Cardiac muscle cell (in vitro differentiated cells and primary cell): ENCODE measurements at regions not wholly inside any gene's neighbourhood (a gene's known extent, or its start where the extent isn't known, plus 50 kb on each side); places are given as distances from the start of the nearest gene placed in this dataset.

Experiments
- DNase-seq, 2 donors: peaks; one replicate each; pipeline versions ENCODE4 v3.0.0 to v3.0.0-alpha.2; 2010 to 2017; ENCODE audit warnings: low read depth in 1 of 2, low spot score in 1 of 2
- H3K27ac ChIP-seq: fragments of 200-600 bp; sonication (generic); 2 replicates; pipeline ENCODE4 v1.5.1; 2016
- H3K27me3 ChIP-seq: fragments of 200-600 bp; sonication (generic); 2 replicates; pipeline ENCODE4 v1.6.0; 2016; ENCODE audit warnings: control low read depth
- H3K36me3 ChIP-seq: fragments of 200-600 bp; sonication (generic); 2 replicates; pipeline ENCODE4 v1.5.1; 2016; ENCODE audit warnings: control low read depth
- H3K4me1 ChIP-seq: fragments of 200-600 bp; sonication (generic); 2 replicates; pipeline ENCODE4 v1.8.1; 2017; ENCODE audit warnings: low read depth, mild to moderate bottlenecking, mixed run types
- H3K4me3 ChIP-seq: fragments of 200-600 bp; sonication (generic); 2 replicates; pipeline ENCODE4 v1.5.1; 2016; ENCODE audit warnings: mild to moderate bottlenecking
- H3K9me3 ChIP-seq: fragments of 200-600 bp; sonication (generic); 2 replicates; pipeline ENCODE4 v1.5.1; 2017; ENCODE audit warnings: low read depth, mild to moderate bottlenecking, control low read depth
- TF ChIP-seq, protein P1 (sequence below): IDR thresholded peaks from 2 replicates; pipeline ENCODE4 v1.5.1; 2012; ENCODE audit warnings: low read depth, mild to moderate bottlenecking, low read length

DNA sequence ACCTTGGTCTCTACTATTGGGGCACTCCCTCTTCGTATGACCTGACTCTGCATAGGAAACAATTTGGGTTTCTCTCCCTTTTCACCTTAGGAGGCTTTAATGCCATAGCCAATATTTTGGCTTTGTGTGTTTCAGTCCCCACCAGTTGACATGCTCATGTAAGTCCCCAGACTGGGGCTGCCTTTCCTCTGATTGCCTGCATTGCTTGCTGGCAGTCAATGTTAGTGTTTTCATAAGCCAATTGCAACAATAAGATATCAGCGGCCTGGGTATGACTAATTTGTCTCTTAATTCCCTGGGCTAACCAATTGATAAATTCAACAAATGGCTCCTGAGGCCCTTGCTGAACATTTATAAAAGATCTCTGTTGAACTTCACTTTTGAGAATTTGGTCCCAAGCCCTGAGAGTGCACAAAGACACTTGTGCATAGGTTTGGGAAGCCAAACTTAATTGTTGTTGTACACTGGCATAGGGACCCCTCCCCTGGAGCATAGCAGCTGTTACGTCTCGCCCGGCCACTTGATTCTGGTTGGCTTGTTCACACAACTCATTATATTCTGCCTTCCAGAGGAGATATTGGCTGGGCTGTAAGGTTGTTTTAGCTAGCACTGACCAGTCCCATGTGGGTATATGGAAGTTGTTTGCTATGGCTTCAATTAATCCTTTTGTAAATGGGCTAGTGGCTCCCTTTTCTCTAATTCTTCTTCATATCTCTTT lies 206.2 kb downstream of the PABPC4L start:
- no peak for DNase-seq
- TF ChIP-seq, protein P1, sequence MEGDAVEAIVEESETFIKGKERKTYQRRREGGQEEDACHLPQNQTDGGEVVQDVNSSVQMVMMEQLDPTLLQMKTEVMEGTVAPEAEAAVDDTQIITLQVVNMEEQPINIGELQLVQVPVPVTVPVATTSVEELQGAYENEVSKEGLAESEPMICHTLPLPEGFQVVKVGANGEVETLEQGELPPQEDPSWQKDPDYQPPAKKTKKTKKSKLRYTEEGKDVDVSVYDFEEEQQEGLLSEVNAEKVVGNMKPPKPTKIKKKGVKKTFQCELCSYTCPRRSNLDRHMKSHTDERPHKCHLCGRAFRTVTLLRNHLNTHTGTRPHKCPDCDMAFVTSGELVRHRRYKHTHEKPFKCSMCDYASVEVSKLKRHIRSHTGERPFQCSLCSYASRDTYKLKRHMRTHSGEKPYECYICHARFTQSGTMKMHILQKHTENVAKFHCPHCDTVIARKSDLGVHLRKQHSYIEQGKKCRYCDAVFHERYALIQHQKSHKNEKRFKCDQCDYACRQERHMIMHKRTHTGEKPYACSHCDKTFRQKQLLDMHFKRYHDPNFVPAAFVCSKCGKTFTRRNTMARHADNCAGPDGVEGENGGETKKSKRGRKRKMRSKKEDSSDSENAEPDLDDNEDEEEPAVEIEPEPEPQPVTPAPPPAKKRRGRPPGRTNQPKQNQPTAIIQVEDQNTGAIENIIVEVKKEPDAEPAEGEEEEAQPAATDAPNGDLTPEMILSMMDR = no peak
- Histone ChIP-seq H3K4me3 (no peak overlapping the region), H3K9me3 (no peaks in the 10 kb centered on the region), H3K27me3 (no peaks in the 10 kb centered on the region), H3K27ac (no peak overlapping the region), H3K4me1 (no peaks in the 10 kb centered on the region), H3K36me3 (no peaks in the 10 kb centered on the region)

GRCh38 chr4:133982533-133983224 lies 218.9 kb downstream of the PABPC4L start:
- no peaks in the 10 kb centered on the region for H3K4me1 ChIP-seq
- no peaks in the 10 kb centered on the region for H3K27me3 ChIP-seq
- no peak overlapping the region for H3K4me3 ChIP-seq
- no peak for DNase-seq
- no peaks in the 10 kb centered on the region for H3K9me3 ChIP-seq
- no peak overlapping the region for H3K27ac ChIP-seq
- no peaks in the 10 kb centered on the region for H3K36me3 ChIP-seq
- TF ChIP-seq, protein P1 = no peak

DNA sequence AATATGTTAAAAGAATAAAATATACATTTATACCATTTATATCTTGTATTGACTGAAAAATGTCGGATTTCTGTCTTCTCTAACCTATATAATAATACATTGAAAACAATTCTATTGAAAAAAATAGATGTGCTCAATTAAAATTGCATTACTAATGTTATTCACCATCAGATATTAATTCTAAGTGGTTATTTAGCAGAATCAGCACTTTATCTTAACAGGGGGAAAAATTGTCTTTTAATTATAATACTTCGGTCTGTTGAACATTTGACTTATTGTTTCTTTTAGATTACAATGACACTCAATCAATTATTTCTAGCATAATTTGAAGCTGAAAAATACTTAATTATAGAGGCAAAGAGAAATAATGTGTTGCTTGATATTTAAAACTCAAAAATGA lies 220.3 kb downstream of the PABPC4L start:
- no peak for DNase-seq
- no peaks in the 10 kb centered on the region for H3K4me1 ChIP-seq
- no peak overlapping the region for H3K27ac ChIP-seq
- H3K27me3 ChIP-seq = no peaks in the 10 kb centered on the region
- H3K36me3 ChIP-seq = no peaks in the 10 kb centered on the region
- H3K9me3 ChIP-seq = no peaks in the 10 kb centered on the region
- TF ChIP-seq, protein P1 = no peak
- no peak overlapping the region for H3K4me3 ChIP-seq

DNA sequence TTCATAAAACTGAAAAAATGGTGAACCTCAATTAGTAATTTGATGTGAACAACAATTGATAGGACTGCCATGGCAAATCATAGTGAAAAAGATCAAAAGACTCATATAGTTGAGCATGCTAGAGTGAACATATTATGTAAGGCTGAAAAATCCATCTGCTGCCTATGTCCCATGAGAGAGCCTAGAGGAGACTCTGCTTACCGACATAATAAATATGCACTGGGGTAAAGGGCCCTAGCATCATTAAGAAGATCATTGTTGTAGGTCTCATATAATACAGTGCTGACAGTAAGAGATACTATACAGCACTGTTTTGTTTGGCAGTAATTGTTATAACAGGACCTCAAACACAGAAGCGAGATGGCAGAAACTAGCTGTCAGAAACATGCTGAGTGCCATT lies 229.0 kb downstream of the PABPC4L start:
- TF ChIP-seq, protein P1 = no peak
- Histone ChIP-seq H3K27me3 (no peaks in the 10 kb centered on the region), H3K4me3 (no peak overlapping the region), H3K27ac (no peak overlapping the region), H3K9me3 (no peaks in the 10 kb centered on the region), H3K4me1 (peaks cover 6% of the 10 kb centered on the region), H3K36me3 (no peaks in the 10 kb centered on the region)
- no peak for DNase-seq

- TF ChIP-seq, protein P1 = no peak
- Histone ChIP-seq H3K27ac (no peak overlapping the region), H3K36me3 (no peaks in the 10 kb centered on the region)
Measured at GRCh38 chr4:133969202-133969848, 232.3 kb downstream of the PABPC4L start.

More at GRCh38 chr4:133969202-133969848, 232.3 kb downstream of the PABPC4L start:
- no peak overlapping the region for H3K4me3 ChIP-seq
- H3K9me3 ChIP-seq = no peaks in the 10 kb centered on the region
- no peaks in the 10 kb centered on the region for H3K27me3 ChIP-seq
- peaks cover 6% of the 10 kb centered on the region for H3K4me1 ChIP-seq
- DNase-seq = peak; percentile 38 to 92
